Liver (tissue), 8 donors: ENCODE measurements at regions not wholly inside any gene's neighbourhood (a gene's known extent, or its start where the extent isn't known, plus 50 kb on each side); places are given as distances from the start of the nearest gene placed in this dataset.

Source experiments
- DNase-seq: peaks from one replicate; pipeline ENCODE4 v3.0.0-alpha.2; 2017; ENCODE audit warnings: low spot score
- H3K27ac ChIP-seq, 2 donors: one replicate each; pipeline ENCODE4 v1.7.0; 2013; ENCODE audit warnings: inconsistent platforms in 2 of 2, low read length in 2 of 2, control low read depth in 1 of 2, low read depth in 1 of 2, mild to moderate bottlenecking in 1 of 2
- H3K27me3 ChIP-seq, 4 donors: one replicate each; pipeline versions ENCODE4 v1.6.1 to v1.7.0; 2013; ENCODE audit warnings: low read length in 3 of 4, inconsistent platforms in 1 of 4, mild to moderate bottlenecking in 1 of 4, moderate library complexity in 1 of 4; ENCODE audit not compliant: control insufficient read depth in 4 of 4, insufficient read depth in 4 of 4
- H3K36me3 ChIP-seq, 4 donors: one replicate each; pipeline versions ENCODE4 v1.6.1 to v1.7.0; 2013; ENCODE audit warnings: low read length in 3 of 4, mild to moderate bottlenecking in 3 of 4, low read depth in 1 of 4, moderate library complexity in 1 of 4; ENCODE audit not compliant: control insufficient read depth in 4 of 4, insufficient read depth in 3 of 4
- H3K4me1 ChIP-seq, 4 donors: one replicate each; pipeline versions ENCODE4 v1.6.1 to v1.7.0; 2013; ENCODE audit warnings: low read length in 3 of 4, mild to moderate bottlenecking in 3 of 4, moderate library complexity in 1 of 4; ENCODE audit not compliant: control insufficient read depth in 4 of 4, insufficient read depth in 4 of 4
- H3K4me3 ChIP-seq, 3 donors: one replicate each; pipeline versions ENCODE4 v1.6.1 to v1.7.0; 2013; ENCODE audit warnings: low read length in 3 of 3, control low read depth in 1 of 3, low read depth in 1 of 3, mild to moderate bottlenecking in 1 of 3
- H3K9ac ChIP-seq, 2 donors: one replicate each; pipeline ENCODE4 v1.7.0; 2013; ENCODE audit warnings: low read length in 2 of 2, mild to moderate bottlenecking in 2 of 2, moderate library complexity in 2 of 2, control low read depth in 1 of 2, low read depth in 1 of 2
- H3K9me3 ChIP-seq, 4 donors: one replicate each; pipeline versions ENCODE4 v1.6.1 to v1.7.0; 2013; ENCODE audit warnings: low read length in 3 of 4; ENCODE audit not compliant: control insufficient read depth in 4 of 4
- ATF3 ChIP-seq: IDR thresholded peaks from 2 replicates; pipeline ENCODE4 v1.6.1; 2016; ENCODE audit warnings: antibody characterized with exemption
- CTCF ChIP-seq: fragments of 150-350 bp; IDR thresholded peaks from 2 replicates; pipeline ENCODE4 v1.5.1; 2017; ENCODE audit warnings: improper control_type of control experiment, low read depth, low read length; ENCODE audit not compliant: missing input control
- EGR1 ChIP-seq, 2 donors: IDR thresholded peaks; 2 replicates each; pipeline ENCODE4 v1.6.1; 2016 to 2018; ENCODE audit warnings: antibody characterized with exemption in 2 of 2, low read depth in 2 of 2
- FOXA1 ChIP-seq: IDR thresholded peaks from 2 replicates; pipeline ENCODE4 v1.6.1; 2016; ENCODE audit warnings: antibody characterized with exemption
- FOXA2 ChIP-seq: IDR thresholded peaks from 2 replicates; pipeline ENCODE4 v1.6.1; 2016; ENCODE audit warnings: antibody characterized with exemption
- GABPA ChIP-seq, 2 donors: IDR thresholded peaks in 1 of 2; conservative IDR thresholded peaks in 1 of 2; 2 replicates each; pipeline ENCODE4 v1.6.1; 2016; ENCODE audit warnings: antibody characterized with exemption in 2 of 2, mild to moderate bottlenecking in 1 of 2, moderate library complexity in 1 of 2
- HNF4A ChIP-seq, 2 donors: conservative IDR thresholded peaks; 2 replicates each; pipeline ENCODE4 v1.6.1; 2016; ENCODE audit warnings: antibody characterized with exemption in 2 of 2, mild to moderate bottlenecking in 2 of 2
- HNF4G ChIP-seq: IDR thresholded peaks from 2 replicates; pipeline ENCODE4 v1.6.1; 2016; ENCODE audit warnings: antibody characterized with exemption
- JUND ChIP-seq, 2 donors: IDR thresholded peaks; 2 replicates each; pipeline ENCODE4 v1.6.1; 2016; ENCODE audit warnings: antibody characterized with exemption in 2 of 2
- MAX ChIP-seq: IDR thresholded peaks from 2 replicates; pipeline ENCODE4 v1.6.1; 2016; ENCODE audit warnings: antibody characterized with exemption
- NR2F2 ChIP-seq: IDR thresholded peaks from 2 replicates; pipeline ENCODE4 v1.6.1; 2016; ENCODE audit warnings: antibody characterized with exemption
- RAD21 ChIP-seq, 2 donors: IDR thresholded peaks; 2 replicates each; pipeline ENCODE4 v1.6.1; 2016; ENCODE audit warnings: antibody characterized with exemption in 2 of 2, mild to moderate bottlenecking in 2 of 2
- REST ChIP-seq: IDR thresholded peaks from 2 replicates; pipeline ENCODE4 v1.6.1; 2016; ENCODE audit warnings: antibody characterized with exemption, mild to moderate bottlenecking
- RXRA ChIP-seq, 2 donors: IDR thresholded peaks; 2 replicates each; pipeline ENCODE4 v1.6.1; 2017 to 2018; ENCODE audit warnings: antibody characterized with exemption in 2 of 2, mild to moderate bottlenecking in 1 of 2
- SP1 ChIP-seq: IDR thresholded peaks from 2 replicates; pipeline ENCODE4 v1.6.1; 2018; ENCODE audit warnings: antibody characterized with exemption, mild to moderate bottlenecking
- TAF1 ChIP-seq: conservative IDR thresholded peaks from 2 replicates; pipeline ENCODE4 v1.6.1; 2016; ENCODE audit warnings: antibody characterized with exemption, mild to moderate bottlenecking
- YY1 ChIP-seq: IDR thresholded peaks from 2 replicates; pipeline ENCODE4 v1.6.1; 2016; ENCODE audit warnings: antibody characterized with exemption, mild to moderate bottlenecking
- ZBTB33 ChIP-seq: IDR thresholded peaks from 2 replicates; pipeline ENCODE4 v1.6.1; 2016; ENCODE audit warnings: antibody characterized with exemption
- WGBS: extraction: QIAGEN DNeasy Blood & Tissue Kit; methylation state at CpG from one replicate; pipeline ENCODE4 v1.1.7; 2013; 5-methylcytosine and 5-hydroxymethylcytosine counted together
- donor health status: healthy.
- donor health status: healthy.
- donor health status: healthy.
- donor health status: healthy.
- donor health status: healthy.

GRCh38 chr2:9771481-9772017 is 71.7 kb upstream of the TAF1B start:
- Histone ChIP-seq H3K9me3 (no peaks in the 10 kb centered on the region), H3K36me3 (no peaks in the 10 kb centered on the region), H3K27me3 (no peaks in the 10 kb centered on the region), H3K4me3 (no peak overlapping the region), H3K4me1 (peaks cover 0 to 9% (median 0%) of the 10 kb centered on the region in 4 donors), H3K9ac (no peak overlapping the region), H3K27ac (no peak overlapping the region)
- TF ChIP-seq HNF4G (no peak), CTCF (no peak), MAX (no peak), SP1 (no peak), YY1 (no peak), HNF4A (conservative IDR thresholded peaks at IDR 0.05) (no peak), NR2F2 (no peak), GABPA (IDR thresholded peaks at IDR 0.05 in 1 of 2, conservative IDR thresholded peaks at IDR 0.05 in 1 of 2) (no peak), JUND (IDR thresholded peaks at IDR 0.05) (no peak), REST (no peak), TAF1 (no peak), RAD21 (IDR thresholded peaks at IDR 0.05) (no peak), RXRA (IDR thresholded peaks at IDR 0.05) (no peak), FOXA1 (no peak), ATF3 (no peak), ZBTB33 (no peak), FOXA2 (no peak), EGR1 (IDR thresholded peaks at IDR 0.05; ENCODE audit: low read depth in 2 of 2) (no peak)
- no peak for DNase-seq
- WGBS, result 70% methylated on average over 8 of the region's 8 CpGs
